ENCODE measurements at regions not wholly inside any gene's neighbourhood (a gene's known extent, or its start where the extent isn't known, plus 50 kb on each side); places are given as distances from the start of the nearest gene placed in this dataset.

DNA sequence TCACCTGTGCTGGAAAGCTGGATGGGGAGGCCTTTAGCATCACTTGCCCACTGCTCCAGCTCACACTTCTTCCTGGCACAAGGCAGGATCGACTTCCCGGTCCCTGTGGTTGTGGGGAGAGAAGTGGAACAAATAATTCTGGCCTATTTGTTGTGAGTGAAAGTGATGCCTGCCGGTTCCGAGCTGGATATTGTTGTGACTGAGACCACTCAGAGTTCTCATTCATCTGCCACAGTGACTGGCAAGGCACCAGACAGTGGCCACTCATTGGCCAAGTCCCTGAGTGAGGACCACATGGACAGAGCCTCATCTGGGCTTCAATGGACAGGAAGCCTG is 191.9 kb downstream of the PTPRU start (continued):
- no peak for TF ChIP-seq TOX (CRISPR knock-in tag; IDR thresholded peaks at IDR 0.05; ENCODE audit: borderline replicate concordance)

- ATAC-seq: no peak
- no peak for TF ChIP-seq ZNF565 (CRISPR knock-in tag; conservative IDR thresholded peaks at IDR 0.05; ENCODE audit: low read depth)
- TF ChIP-seq ZFP30 (CRISPR knock-in tag; IDR thresholded peaks at IDR 0.05): no peak
- no peak for TF ChIP-seq CSDC2 (CRISPR knock-in tag; IDR thresholded peaks at IDR 0.05)
- TF ChIP-seq ZNF70 (CRISPR knock-in tag; IDR thresholded peaks at IDR 0.05): no peak
- TF ChIP-seq RARB (CRISPR knock-in tag; IDR thresholded peaks at IDR 0.05): no peak
- TF ChIP-seq ESRRG (CRISPR knock-in tag; IDR thresholded peaks at IDR 0.05): no peak
- TF ChIP-seq ZC3H10 (CRISPR knock-in tag; IDR thresholded peaks at IDR 0.05): no peak
- TF ChIP-seq ARNTL (CRISPR knock-in tag; IDR thresholded peaks at IDR 0.05; ENCODE audit: borderline replicate concordance, low read depth): no peak
- TF ChIP-seq, protein P1, sequence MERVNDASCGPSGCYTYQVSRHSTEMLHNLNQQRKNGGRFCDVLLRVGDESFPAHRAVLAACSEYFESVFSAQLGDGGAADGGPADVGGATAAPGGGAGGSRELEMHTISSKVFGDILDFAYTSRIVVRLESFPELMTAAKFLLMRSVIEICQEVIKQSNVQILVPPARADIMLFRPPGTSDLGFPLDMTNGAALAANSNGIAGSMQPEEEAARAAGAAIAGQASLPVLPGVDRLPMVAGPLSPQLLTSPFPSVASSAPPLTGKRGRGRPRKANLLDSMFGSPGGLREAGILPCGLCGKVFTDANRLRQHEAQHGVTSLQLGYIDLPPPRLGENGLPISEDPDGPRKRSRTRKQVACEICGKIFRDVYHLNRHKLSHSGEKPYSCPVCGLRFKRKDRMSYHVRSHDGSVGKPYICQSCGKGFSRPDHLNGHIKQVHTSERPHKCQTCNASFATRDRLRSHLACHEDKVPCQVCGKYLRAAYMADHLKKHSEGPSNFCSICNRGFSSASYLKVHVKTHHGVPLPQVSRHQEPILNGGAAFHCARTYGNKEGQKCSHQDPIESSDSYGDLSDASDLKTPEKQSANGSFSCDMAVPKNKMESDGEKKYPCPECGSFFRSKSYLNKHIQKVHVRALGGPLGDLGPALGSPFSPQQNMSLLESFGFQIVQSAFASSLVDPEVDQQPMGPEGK (CRISPR knock-in tag; IDR thresholded peaks at IDR 0.05; ENCODE audit: borderline replicate concordance): no peak
- TF ChIP-seq PPARA (CRISPR knock-in tag; IDR thresholded peaks at IDR 0.05; ENCODE audit: borderline replicate concordance): no peak
- TF ChIP-seq, protein P2, sequence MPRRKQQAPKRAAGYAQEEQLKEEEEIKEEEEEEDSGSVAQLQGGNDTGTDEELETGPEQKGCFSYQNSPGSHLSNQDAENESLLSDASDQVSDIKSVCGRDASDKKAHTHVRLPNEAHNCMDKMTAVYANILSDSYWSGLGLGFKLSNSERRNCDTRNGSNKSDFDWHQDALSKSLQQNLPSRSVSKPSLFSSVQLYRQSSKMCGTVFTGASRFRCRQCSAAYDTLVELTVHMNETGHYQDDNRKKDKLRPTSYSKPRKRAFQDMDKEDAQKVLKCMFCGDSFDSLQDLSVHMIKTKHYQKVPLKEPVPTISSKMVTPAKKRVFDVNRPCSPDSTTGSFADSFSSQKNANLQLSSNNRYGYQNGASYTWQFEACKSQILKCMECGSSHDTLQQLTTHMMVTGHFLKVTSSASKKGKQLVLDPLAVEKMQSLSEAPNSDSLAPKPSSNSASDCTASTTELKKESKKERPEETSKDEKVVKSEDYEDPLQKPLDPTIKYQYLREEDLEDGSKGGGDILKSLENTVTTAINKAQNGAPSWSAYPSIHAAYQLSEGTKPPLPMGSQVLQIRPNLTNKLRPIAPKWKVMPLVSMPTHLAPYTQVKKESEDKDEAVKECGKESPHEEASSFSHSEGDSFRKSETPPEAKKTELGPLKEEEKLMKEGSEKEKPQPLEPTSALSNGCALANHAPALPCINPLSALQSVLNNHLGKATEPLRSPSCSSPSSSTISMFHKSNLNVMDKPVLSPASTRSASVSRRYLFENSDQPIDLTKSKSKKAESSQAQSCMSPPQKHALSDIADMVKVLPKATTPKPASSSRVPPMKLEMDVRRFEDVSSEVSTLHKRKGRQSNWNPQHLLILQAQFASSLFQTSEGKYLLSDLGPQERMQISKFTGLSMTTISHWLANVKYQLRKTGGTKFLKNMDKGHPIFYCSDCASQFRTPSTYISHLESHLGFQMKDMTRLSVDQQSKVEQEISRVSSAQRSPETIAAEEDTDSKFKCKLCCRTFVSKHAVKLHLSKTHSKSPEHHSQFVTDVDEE (CRISPR knock-in tag; IDR thresholded peaks at IDR 0.05): no peak
- TF ChIP-seq POU6F1 (CRISPR knock-in tag; IDR thresholded peaks at IDR 0.05; ENCODE audit: borderline replicate concordance, low read depth): no peak
- no peak for TF ChIP-seq CSRNP3 (CRISPR knock-in tag; IDR thresholded peaks at IDR 0.05)
- no peak for TF ChIP-seq OSR1 (CRISPR knock-in tag; IDR thresholded peaks at IDR 0.05)
Measured at GRCh38 chr1:29427614-29428279, 191.4 kb downstream of the PTPRU start.

- ATAC-seq: no peak
- TF ChIP-seq OSR1 (CRISPR knock-in tag; IDR thresholded peaks at IDR 0.05) (no peak), POU6F1 (CRISPR knock-in tag; IDR thresholded peaks at IDR 0.05; ENCODE audit: borderline replicate concordance, low read depth) (no peak), ESRRG (CRISPR knock-in tag; IDR thresholded peaks at IDR 0.05) (no peak), BACH2 (CRISPR knock-in tag; IDR thresholded peaks at IDR 0.05; ENCODE audit: borderline replicate concordance) (no peak), ARNTL (CRISPR knock-in tag; IDR thresholded peaks at IDR 0.05; ENCODE audit: borderline replicate concordance, low read depth) (no peak), ISL1 (CRISPR knock-in tag; IDR thresholded peaks at IDR 0.05) (no peak), CREB5 (CRISPR knock-in tag; IDR thresholded peaks at IDR 0.05; ENCODE audit: low read depth) (no peak), CSRNP3 (CRISPR knock-in tag; IDR thresholded peaks at IDR 0.05) (no peak), ZFP3 (CRISPR knock-in tag; IDR thresholded peaks at IDR 0.05) (no peak), ZNF70 (CRISPR knock-in tag; IDR thresholded peaks at IDR 0.05) (no peak), TCF4 (CRISPR knock-in tag; IDR thresholded peaks at IDR 0.05; ENCODE audit: borderline replicate concordance) (no peak), PPARA (CRISPR knock-in tag; IDR thresholded peaks at IDR 0.05; ENCODE audit: borderline replicate concordance) (no peak), RARB (CRISPR knock-in tag; IDR thresholded peaks at IDR 0.05) (no peak), ZNF8 (CRISPR knock-in tag; IDR thresholded peaks at IDR 0.05) (no peak)
Measured at GRCh38 chr1:29426701-29427279, 190.5 kb downstream of the PTPRU start.
